SK-N-SH treated with all-trans-retinoic acid at 6 μM for 48 hours (cell line): ENCODE measurements at regions not wholly inside any gene's neighbourhood (a gene's known extent, or its start where the extent isn't known, plus 50 kb on each side); places are given as distances from the start of the nearest gene placed in this dataset.

Source experiments
- ESRRG ChIP-seq: fragments of 250-450 bp; sonication (Bioruptor Pico); IDR thresholded peaks from 2 replicates; pipeline ENCODE4 v1.6.1; 2021; ENCODE audit warnings: mild to moderate bottlenecking
- TOX ChIP-seq: fragments of 250-450 bp; sonication (Bioruptor Pico); IDR thresholded peaks from 2 replicates; pipeline ENCODE4 v1.8.0; 2021; ENCODE audit warnings: mild to moderate bottlenecking, moderate library complexity, borderline replicate concordance
- ZC3H10 ChIP-seq: fragments of 250-450 bp; sonication (Bioruptor Pico); IDR thresholded peaks from 2 replicates; pipeline ENCODE4 v1.5.1; 2021; ENCODE audit warnings: mild to moderate bottlenecking, moderate library complexity
- ZFP3 ChIP-seq: fragments of 250-450 bp; sonication (Bioruptor Pico); IDR thresholded peaks from 2 replicates; pipeline ENCODE4 v1.5.0; 2020; ENCODE audit warnings: mild to moderate bottlenecking, moderate library complexity
- TF ChIP-seq, protein P1 (sequence below): fragments of 250-450 bp; sonication (Bioruptor Pico); IDR thresholded peaks from 2 replicates; pipeline ENCODE4 v1.8.0; 2021; ENCODE audit warnings: low read depth, mild to moderate bottlenecking, moderate library complexity, borderline replicate concordance

DNA sequence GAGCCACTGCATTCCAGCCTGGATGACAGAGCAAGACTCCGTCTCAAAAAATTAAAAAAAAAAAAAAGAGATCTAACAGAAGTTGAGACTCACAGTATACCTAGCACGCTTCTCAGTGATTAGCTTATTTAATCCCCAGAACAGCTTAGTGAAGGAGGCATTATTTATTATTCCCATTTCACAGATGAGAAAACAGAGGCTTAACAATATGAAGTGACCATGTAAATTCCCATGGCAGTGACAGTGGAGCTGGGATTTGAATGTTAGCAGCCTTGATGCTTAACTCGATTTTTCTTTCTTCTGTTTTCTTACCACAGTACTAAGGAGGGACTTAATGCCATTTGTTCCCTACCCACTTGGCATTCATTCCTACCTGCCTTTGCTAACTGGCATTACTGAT lies 89.9 kb upstream of the ZNF217 start:
- TF ChIP-seq ESRRG (CRISPR knock-in tag): no peak
- no peak for TF ChIP-seq TOX
- no peak for TF ChIP-seq ZFP3 (CRISPR knock-in tag)
- no peak for TF ChIP-seq ZC3H10 (CRISPR knock-in tag)
- TF ChIP-seq, protein P1, sequence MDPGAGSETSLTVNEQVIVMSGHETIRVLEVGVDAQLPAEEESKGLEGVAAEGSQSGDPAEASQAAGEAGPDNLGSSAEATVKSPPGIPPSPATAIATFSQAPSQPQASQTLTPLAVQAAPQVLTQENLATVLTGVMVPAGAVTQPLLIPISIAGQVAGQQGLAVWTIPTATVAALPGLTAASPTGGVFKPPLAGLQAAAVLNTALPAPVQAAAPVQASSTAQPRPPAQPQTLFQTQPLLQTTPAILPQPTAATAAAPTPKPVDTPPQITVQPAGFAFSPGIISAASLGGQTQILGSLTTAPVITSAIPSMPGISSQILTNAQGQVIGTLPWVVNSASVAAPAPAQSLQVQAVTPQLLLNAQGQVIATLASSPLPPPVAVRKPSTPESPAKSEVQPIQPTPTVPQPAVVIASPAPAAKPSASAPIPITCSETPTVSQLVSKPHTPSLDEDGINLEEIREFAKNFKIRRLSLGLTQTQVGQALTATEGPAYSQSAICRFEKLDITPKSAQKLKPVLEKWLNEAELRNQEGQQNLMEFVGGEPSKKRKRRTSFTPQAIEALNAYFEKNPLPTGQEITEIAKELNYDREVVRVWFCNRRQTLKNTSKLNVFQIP (CRISPR knock-in tag): no peak
